RPMI8226 (cell line): ENCODE measurements at regions not wholly inside any gene's neighbourhood (a gene's known extent, or its start where the extent isn't known, plus 50 kb on each side); places are given as distances from the start of the nearest gene placed in this dataset.
"Not testable (repeated sequence)": the region's sequence is repeated elsewhere in the genome, so short reads cannot be mapped to it uniquely, and the experiment has no call there.

Experiments used
- DNase-seq: peaks from one replicate; pipeline ENCODE4 v3.0.0-alpha.2; 2015

DNA sequence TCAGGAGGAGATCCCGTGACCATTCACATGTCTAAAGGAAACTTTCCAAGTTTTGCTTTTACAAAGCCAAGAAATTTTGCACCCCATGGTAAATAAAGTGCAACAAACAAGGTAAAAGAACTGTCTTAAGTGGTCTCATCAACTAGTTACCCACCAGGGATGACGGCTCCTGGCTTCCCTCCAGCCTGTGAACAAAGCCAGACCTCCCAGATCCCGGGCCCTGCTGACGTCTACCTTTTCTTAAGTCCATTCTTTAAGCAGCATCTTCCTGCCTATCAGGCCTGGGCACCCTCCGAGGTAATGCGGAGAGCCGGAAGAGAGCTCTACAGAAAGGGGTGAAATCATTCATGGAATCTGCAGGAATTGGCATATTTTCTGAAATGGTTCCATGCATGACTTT, 58.0 kb upstream of the DAAM1 start:
- DNase-seq: no peak

DNA sequence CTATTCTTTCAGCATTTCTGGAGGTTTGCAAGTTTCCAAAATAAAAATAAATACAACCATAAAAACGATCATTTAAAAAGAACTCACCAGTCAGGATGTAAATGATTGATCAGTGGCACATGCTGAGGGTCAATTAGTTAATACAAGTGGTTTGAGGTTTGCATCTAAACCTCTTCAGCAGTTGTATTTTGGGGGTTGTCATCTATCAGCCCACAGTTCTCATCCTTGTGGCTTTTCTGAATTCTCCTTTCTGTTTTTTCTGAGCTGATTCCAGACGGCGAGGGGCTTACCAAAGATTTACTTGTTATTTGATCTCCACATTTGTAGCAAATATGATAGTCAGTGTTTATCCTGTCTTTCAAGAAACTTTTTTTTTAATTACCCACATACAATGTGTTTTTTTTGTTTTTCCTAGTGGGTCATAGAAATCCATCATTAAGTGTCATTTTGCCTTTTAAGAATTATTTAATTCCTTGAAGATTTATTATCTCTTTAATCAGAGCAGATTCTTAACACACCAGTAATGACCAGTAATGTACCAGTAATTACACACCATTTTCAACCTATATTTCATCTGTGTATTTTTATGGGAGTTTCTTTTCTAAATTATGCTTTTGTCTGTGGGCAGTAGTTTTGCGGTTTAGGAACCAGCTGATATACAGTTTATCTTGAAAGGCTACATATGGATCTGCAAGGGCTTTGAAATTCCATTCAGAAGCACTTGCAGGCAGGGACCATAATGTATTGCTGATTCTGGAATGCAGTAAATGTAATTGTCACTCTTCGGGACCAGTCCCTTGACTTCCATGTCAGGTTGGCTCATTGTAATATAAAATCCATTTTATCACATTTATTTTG, 56.3 kb upstream of the DAAM1 start:
- DNase-seq: no peak

DNA sequence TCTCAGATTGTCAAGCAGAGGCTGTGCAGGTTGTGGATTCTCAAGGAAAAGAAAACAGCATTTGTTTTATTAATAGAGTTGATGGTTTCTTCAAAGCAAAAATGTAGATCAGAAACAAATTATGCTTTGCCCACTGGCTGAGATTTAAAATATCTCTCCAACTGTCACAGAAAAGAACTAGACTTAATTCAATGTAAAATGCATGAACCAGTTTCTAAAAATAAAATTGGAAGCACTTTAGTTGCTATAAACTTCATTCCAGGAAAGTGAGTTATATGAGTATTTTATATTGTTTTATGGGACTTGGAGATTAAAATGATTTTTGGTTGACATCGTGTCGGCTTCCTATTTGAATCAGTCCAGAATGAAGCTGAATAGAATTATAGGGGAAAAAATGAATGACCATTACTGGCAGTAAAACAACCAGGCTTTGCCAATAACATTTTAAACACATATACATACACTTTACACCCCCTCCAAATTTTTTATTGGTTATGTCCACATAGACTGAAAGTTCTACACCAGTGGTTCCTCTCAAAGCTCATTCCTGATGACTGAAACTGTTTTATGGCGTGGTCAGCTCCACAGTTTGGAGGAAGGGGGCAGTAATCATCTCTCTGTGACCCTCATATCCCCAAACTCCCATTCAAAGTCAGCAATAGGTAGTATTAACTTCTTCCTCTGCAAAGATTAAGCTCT, 55.5 kb upstream of the DAAM1 start:
- DNase-seq: no peak

DNA sequence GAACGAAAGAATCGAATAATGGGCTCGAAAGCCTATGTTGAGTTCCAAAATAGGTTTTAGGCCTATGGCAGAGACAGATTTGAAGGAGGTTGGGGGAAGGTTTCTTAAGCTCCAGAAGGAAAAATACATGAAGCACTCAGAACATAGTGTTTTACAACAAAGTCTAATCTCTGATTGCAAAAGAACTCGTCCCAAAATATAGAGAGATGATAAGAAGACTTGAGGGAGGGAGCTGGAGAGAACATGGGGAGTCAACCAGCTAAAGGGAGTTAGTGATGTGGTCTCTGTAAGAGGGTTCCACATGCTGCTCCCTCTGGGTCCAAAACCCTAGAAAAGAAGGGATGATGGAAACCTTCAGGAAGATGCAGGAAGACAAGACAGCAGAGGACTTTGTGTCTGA, 54.8 kb upstream of the DAAM1 start:
- no peak for DNase-seq

GRCh38 chr14:59134307-59134706, 54.2 kb upstream of the DAAM1 start:
- DNase-seq: no peak

- no peak for DNase-seq
Measured at GRCh38 chr14:59137256-59137655, 51.2 kb upstream of the DAAM1 start.

DNA sequence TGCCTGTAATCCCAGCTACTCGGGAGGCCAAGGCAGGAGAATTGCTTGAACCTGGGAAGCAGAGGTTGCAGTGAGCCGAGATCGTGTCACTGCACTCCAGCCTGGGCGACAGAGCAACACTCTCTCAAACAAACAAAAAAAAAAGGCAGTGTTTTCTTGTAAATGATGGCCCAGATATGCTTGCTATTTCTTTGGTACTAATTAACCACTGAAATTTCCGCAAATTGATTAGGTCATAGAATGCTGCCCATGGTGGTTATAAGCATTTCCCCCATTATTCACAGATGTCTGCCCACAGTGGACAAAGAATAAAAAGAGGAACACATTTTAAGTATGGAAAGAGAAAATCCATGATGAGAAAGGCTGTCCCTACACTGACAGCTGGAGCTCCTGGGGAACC, 49.9 kb upstream of the DAAM1 start:
- DNase-seq: not testable (repeated sequence)
